GM19463 (cell line): ENCODE measurements at regions not wholly inside any gene's neighbourhood (a gene's known extent, or its start where the extent isn't known, plus 50 kb on each side); places are given as distances from the start of the nearest gene placed in this dataset.

Experiments
- ATAC-seq: cut with Tn5 transposase; IDR thresholded peaks from one replicate; pipeline ENCODE4 v1.9.1; 2021; ENCODE audit warnings: mild to moderate bottlenecking, moderate library complexity; ENCODE audit not compliant: unreplicated experiment

- no peak for ATAC-seq
Measured at GRCh38 chr6:84425971-84426705, 198.7 kb upstream of the CEP162 start.

GRCh38 chr6:84424956-84425355, 197.5 kb upstream of the CEP162 start:
- no peak for ATAC-seq

- no peak for ATAC-seq
Measured at GRCh38 chr6:84422380-84422968, 195.0 kb upstream of the CEP162 start.

- ATAC-seq, result no peak
Measured at GRCh38 chr6:84421031-84421430, 193.6 kb upstream of the CEP162 start.

- ATAC-seq, result no peak
Measured at GRCh38 chr6:84417260-84417659, 189.8 kb upstream of the CEP162 start.

- no peak for ATAC-seq
Measured at GRCh38 chr6:84416043-84416657, 188.7 kb upstream of the CEP162 start.

- ATAC-seq, result no peak
Measured at GRCh38 chr6:84415517-84415916, 188.1 kb upstream of the CEP162 start.

- no peak for ATAC-seq
Measured at GRCh38 chr6:84415068-84415467, 187.6 kb upstream of the CEP162 start.

- no peak for ATAC-seq
Measured at GRCh38 chr6:84414531-84414930, 187.1 kb upstream of the CEP162 start.

- ATAC-seq, result no peak
Measured at GRCh38 chr6:84411060-84411629, 183.7 kb upstream of the CEP162 start.

GRCh38 chr6:84409911-84410310, 182.5 kb upstream of the CEP162 start:
- no peak for ATAC-seq

GRCh38 chr6:84408028-84408427, 180.6 kb upstream of the CEP162 start:
- ATAC-seq, result no peak

- no peak for ATAC-seq
Measured at GRCh38 chr6:84403545-84403944, 176.1 kb upstream of the CEP162 start.

GRCh38 chr6:84399003-84399402, 171.6 kb upstream of the CEP162 start:
- ATAC-seq, result no peak

GRCh38 chr6:84392261-84392660, 164.8 kb upstream of the CEP162 start:
- no peak for ATAC-seq

- ATAC-seq, result no peak
Measured at GRCh38 chr6:84390851-84391250, 163.4 kb upstream of the CEP162 start.

GRCh38 chr6:84390334-84390733, 162.9 kb upstream of the CEP162 start:
- no peak for ATAC-seq

- ATAC-seq, result no peak
Measured at GRCh38 chr6:84379142-84379541, 151.7 kb upstream of the CEP162 start.

- no peak for ATAC-seq
Measured at GRCh38 chr6:84372290-84372689, 144.8 kb upstream of the CEP162 start.

- no peak for ATAC-seq
Measured at GRCh38 chr6:84371681-84372080, 144.2 kb upstream of the CEP162 start.

- ATAC-seq, result no peak
Measured at GRCh38 chr6:84362193-84362821, 134.9 kb upstream of the CEP162 start.
